HL-60 (cell line): ENCODE measurements at regions not wholly inside any gene's neighbourhood (a gene's known extent, or its start where the extent isn't known, plus 50 kb on each side); places are given as distances from the start of the nearest gene placed in this dataset.

Experiments
- GABPA ChIP-seq: IDR thresholded peaks from 2 replicates; pipeline ENCODE4 v1.6.1; 2012; ENCODE audit warnings: low read depth
- POLR2AphosphoS5 ChIP-seq: IDR thresholded peaks from 2 replicates; pipeline ENCODE4 v1.6.1; 2012; ENCODE audit warnings: low read depth
- TF ChIP-seq, protein P1 (sequence below): IDR thresholded peaks from one replicate; pipeline ENCODE4 v1.5.1; 2011; ENCODE audit warnings: low read length, control low read depth, inconsistent platforms; ENCODE audit not compliant: insufficient read depth
- TF ChIP-seq, protein P2 (sequence below): IDR thresholded peaks from 2 replicates; pipeline ENCODE4 v1.6.1; 2012; ENCODE audit warnings: low read depth; ENCODE audit not compliant: insufficient replicate concordance

DNA sequence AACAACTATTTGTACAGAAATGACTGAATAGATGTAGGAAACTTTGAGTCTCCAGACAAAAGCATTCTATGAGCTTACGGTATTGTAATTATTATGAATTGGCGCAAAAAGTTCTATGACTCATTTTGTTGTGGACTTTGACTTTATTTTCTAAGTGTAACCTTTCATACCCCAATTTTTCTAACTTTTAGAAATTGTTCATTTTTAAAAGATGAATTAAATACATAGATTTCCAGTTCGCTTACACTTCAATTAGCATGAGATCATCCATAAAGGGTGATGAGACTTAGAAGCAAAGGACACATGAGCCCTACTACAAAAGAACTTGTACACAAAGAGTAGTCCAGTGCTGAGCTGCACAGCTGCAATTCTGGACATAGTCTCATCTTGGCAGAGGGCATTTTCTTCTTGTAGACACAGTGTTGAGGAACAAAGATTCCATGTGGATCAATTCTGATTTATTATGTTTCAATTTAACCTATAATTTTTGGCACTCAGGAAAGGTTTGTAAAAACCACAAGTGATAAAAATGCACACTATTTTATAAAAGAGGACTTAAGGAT lies 431.1 kb downstream of the LRRIQ3 start:
- TF ChIP-seq, protein P1, sequence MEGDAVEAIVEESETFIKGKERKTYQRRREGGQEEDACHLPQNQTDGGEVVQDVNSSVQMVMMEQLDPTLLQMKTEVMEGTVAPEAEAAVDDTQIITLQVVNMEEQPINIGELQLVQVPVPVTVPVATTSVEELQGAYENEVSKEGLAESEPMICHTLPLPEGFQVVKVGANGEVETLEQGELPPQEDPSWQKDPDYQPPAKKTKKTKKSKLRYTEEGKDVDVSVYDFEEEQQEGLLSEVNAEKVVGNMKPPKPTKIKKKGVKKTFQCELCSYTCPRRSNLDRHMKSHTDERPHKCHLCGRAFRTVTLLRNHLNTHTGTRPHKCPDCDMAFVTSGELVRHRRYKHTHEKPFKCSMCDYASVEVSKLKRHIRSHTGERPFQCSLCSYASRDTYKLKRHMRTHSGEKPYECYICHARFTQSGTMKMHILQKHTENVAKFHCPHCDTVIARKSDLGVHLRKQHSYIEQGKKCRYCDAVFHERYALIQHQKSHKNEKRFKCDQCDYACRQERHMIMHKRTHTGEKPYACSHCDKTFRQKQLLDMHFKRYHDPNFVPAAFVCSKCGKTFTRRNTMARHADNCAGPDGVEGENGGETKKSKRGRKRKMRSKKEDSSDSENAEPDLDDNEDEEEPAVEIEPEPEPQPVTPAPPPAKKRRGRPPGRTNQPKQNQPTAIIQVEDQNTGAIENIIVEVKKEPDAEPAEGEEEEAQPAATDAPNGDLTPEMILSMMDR: no peak
- TF ChIP-seq POLR2AphosphoS5 (no peak), GABPA (no peak)
- TF ChIP-seq, protein P2, sequence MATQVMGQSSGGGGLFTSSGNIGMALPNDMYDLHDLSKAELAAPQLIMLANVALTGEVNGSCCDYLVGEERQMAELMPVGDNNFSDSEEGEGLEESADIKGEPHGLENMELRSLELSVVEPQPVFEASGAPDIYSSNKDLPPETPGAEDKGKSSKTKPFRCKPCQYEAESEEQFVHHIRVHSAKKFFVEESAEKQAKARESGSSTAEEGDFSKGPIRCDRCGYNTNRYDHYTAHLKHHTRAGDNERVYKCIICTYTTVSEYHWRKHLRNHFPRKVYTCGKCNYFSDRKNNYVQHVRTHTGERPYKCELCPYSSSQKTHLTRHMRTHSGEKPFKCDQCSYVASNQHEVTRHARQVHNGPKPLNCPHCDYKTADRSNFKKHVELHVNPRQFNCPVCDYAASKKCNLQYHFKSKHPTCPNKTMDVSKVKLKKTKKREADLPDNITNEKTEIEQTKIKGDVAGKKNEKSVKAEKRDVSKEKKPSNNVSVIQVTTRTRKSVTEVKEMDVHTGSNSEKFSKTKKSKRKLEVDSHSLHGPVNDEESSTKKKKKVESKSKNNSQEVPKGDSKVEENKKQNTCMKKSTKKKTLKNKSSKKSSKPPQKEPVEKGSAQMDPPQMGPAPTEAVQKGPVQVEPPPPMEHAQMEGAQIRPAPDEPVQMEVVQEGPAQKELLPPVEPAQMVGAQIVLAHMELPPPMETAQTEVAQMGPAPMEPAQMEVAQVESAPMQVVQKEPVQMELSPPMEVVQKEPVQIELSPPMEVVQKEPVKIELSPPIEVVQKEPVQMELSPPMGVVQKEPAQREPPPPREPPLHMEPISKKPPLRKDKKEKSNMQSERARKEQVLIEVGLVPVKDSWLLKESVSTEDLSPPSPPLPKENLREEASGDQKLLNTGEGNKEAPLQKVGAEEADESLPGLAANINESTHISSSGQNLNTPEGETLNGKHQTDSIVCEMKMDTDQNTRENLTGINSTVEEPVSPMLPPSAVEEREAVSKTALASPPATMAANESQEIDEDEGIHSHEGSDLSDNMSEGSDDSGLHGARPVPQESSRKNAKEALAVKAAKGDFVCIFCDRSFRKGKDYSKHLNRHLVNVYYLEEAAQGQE: no peak
